ENCODE measurements at regions not wholly inside any gene's neighbourhood (a gene's known extent, or its start where the extent isn't known, plus 50 kb on each side); places are given as distances from the start of the nearest gene placed in this dataset.

- TF ChIP-seq CTCF (conservative IDR thresholded peaks at IDR 0.05) (peak; percentile 51), EZH2 (IDR thresholded peaks at IDR 0.05; ENCODE audit: low read depth) (no peak)
These were observed 162.1 kb upstream of the MIR17HG start for GRCh38 chr13:91185294-91185863.
